Activated T-helper 1 cell treated with anti-CD3 and anti-CD28 coated beads, Interleukin-12 subunit alpha, Interleukin-12 subunit beta, Interleukin-2, Interleukin-4 antibody, amounts not matched to agents 30 ng/mL and 10 ng/mL and 1 ng/mL, durations not matched to agents 14 hours and 24 hours and 36 hours (primary cell): ENCODE measurements at regions not wholly inside any gene's neighbourhood (a gene's known extent, or its start where the extent isn't known, plus 50 kb on each side); places are given as distances from the start of the nearest gene placed in this dataset.

Experiments
- DNase-seq: peaks from one replicate; pipeline ENCODE4 v3.0.0; 2021; ENCODE audit warnings: low spot score
- H3K27ac Mint-ChIP-seq: one replicate; pipeline ENCODE4 v1.8.0; 2021; ENCODE audit warnings: mild to moderate bottlenecking, mixed read lengths
- H3K27me3 Mint-ChIP-seq: one replicate; pipeline ENCODE4 v1.8.0; 2022; ENCODE audit warnings: mild to moderate bottlenecking, moderate library complexity, mixed read lengths; ENCODE audit not compliant: insufficient read depth
- H3K36me3 Mint-ChIP-seq: one replicate; pipeline ENCODE4 v1.8.0; 2021; ENCODE audit warnings: low read depth, mixed read lengths
- H3K4me1 Mint-ChIP-seq: one replicate; pipeline ENCODE4 v1.8.0; 2021; ENCODE audit warnings: low read depth, mixed read lengths
- H3K4me3 Mint-ChIP-seq: one replicate; pipeline ENCODE4 v1.8.0; 2021; ENCODE audit warnings: mild to moderate bottlenecking, moderate library complexity, mixed read lengths
- H3K9me3 Mint-ChIP-seq: one replicate; pipeline ENCODE4 v1.8.0; 2021; ENCODE audit warnings: mixed read lengths
- intact Hi-C: fragments of 100-400 bp; cut with micrococcal nuclease; formaldehyde crosslinking; loops from one replicate; pipeline ENCODE4 v1.15.1; 2024

DNA sequence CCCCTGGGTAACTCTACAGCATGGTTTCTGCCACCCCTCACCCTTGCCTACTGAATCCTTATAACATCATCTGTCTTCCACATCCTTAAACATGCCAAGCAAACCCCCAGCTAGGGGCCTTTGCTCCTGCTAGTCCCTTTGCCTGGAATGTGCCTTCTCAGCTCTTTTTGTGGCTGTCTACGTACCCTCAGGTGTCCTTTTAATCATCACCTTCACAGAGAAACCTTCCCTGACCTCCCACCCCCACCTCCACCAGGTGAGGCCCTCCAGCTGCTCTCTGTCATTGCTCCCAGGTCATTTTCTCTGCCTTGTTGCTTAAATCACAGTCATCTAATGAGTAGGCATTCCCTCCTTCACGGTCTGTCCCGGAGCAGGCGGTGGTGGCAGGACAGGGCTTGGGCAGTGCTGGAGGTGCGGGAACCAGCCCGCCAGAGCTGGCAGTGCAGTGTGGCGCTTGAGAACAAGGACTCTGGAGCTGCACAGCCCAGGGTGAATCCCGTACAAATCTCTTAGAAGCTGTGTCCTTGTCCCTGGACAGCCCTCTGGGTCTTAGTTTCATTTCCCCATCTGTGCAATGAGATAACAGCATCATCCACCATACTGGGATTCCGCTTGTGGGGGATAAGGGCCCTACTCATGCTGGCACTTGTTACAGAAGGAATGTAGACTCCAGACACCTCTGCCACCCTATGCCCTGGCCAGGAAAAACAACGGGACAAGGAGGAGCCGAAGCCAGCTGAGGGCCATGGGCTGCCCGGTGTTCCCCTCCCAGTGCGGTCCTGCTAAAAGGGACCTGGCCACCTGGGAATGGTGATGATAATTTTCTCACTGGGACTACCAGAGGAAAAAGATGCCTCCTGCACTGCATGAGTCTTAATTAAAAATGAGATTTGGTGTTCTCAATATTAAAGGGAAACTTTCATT is 52.1 kb upstream of the IQSEC1 start:
- Mint-ChIP-seq H3K27ac (no peak overlapping the region), H3K27me3 (peaks cover 6% of the 10 kb centered on the region), H3K9me3 (no peaks in the 10 kb centered on the region), H3K4me1 (no peaks in the 10 kb centered on the region), H3K4me3 (no peak overlapping the region), H3K36me3 (no peaks in the 10 kb centered on the region)
- intact Hi-C loops: no loop called here
- DNase-seq: no peak

DNA sequence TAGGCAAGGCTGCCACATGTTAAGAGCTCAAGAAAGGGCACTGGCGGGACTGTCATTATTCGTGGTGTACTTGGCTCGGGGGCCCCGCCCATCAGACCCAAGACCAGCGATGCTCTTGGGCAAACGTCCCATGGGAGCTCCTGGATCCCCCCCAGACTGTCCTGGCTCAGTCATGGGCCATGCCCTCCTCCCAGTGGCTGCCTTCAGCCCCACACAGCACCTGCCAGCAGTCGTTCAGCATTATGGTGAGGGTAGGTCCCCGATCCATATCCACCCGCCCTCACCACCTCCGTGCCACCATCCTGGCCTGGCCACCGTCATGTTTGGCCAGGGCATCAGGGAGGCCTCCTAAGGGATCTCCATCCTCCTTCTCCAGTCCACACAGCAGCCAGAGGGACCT is 51.4 kb upstream of the IQSEC1 start:
- H3K27ac Mint-ChIP-seq: no peak overlapping the region
- peaks cover 5% of the 10 kb centered on the region for H3K27me3 Mint-ChIP-seq
- no peaks in the 10 kb centered on the region for H3K9me3 Mint-ChIP-seq
- DNase-seq: no peak
- H3K4me3 Mint-ChIP-seq: no peak overlapping the region
- intact Hi-C loops: no loop called here
- no peaks in the 10 kb centered on the region for H3K4me1 Mint-ChIP-seq
- no peaks in the 10 kb centered on the region for H3K36me3 Mint-ChIP-seq

- Mint-ChIP-seq H3K27ac (no peak overlapping the region), H3K9me3 (no peaks in the 10 kb centered on the region)
Measured at GRCh38 chr3:13123765-13124164, 50.5 kb upstream of the IQSEC1 start.

DNA sequence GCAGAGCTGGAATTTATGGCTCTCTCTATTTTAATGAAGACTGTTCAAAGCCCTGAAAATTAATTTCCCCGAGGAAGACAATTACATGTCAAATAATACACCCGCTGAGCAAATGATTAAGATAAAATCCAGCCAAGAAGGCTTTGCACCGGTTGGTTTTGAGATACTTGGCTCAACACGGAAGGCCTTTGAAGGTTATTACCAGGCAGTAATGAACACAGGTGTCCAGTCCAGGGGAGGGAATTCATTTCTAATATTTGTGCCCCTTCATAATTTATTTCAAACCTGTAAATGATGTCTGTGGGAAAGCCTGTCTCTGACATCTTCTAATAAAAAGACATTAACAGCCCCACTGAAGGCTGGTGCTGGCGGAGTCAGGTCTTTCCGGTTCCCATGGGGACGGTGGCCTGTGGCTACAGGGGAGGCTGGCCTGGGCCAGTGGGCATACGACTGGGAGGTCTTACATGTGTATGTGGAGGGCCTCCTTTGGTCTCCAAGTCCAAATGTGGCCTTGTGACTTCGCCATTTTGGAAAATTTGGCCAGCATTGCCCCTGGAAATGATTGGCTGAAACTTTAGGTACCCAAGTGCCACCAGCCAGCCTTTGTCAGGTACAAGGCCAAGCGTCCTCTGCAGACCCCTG is 49.9 kb upstream of the IQSEC1 start:
- H3K4me3 Mint-ChIP-seq: no peak overlapping the region
- no peaks in the 10 kb centered on the region for H3K36me3 Mint-ChIP-seq
- H3K27me3 Mint-ChIP-seq: no peaks in the 10 kb centered on the region
- intact Hi-C loops: no loop called here
- H3K27ac Mint-ChIP-seq: no peak overlapping the region
- no peaks in the 10 kb centered on the region for H3K4me1 Mint-ChIP-seq
- no peak for DNase-seq
- no peaks in the 10 kb centered on the region for H3K9me3 Mint-ChIP-seq

More at GRCh38 chr3:13123765-13124164, 50.5 kb upstream of the IQSEC1 start:
- intact Hi-C loops: no loop called here
- no peaks in the 10 kb centered on the region for H3K4me1 Mint-ChIP-seq
- H3K36me3 Mint-ChIP-seq: no peaks in the 10 kb centered on the region
- H3K27me3 Mint-ChIP-seq: no peaks in the 10 kb centered on the region
- no peak for DNase-seq
- H3K4me3 Mint-ChIP-seq: no peak overlapping the region
